Stomach (tissue), 8 donors: ENCODE measurements at regions not wholly inside any gene's neighbourhood (a gene's known extent, or its start where the extent isn't known, plus 50 kb on each side); places are given as distances from the start of the nearest gene placed in this dataset.

Experiments
- DNase-seq, 2 donors: peaks; one replicate each; pipeline versions ENCODE4 v3.0.0 to v3.0.0-alpha.2; 2013 to 2019
- H3K27ac ChIP-seq, 5 donors: fragments of 200-600 bp in 4 of 5; sonication (generic) in 4 of 5; one replicate each; pipeline ENCODE4 v1.5.1; 2013 to 2019; ENCODE audit warnings: mild to moderate bottlenecking in 1 of 5, moderate library complexity in 1 of 5
- H3K27me3 ChIP-seq, 3 donors: fragments of 200-600 bp; sonication (generic); one replicate each; pipeline ENCODE4 v1.5.1; 2017 to 2019; ENCODE audit warnings: mixed run types in 1 of 3
- H3K36me3 ChIP-seq, 4 donors: fragments of 200-600 bp; sonication (generic); 1 replicate in 3 of 4; 2 replicates in 1 of 4; pipeline ENCODE4 v1.5.1; 2016 to 2019
- H3K4me1 ChIP-seq, 4 donors: fragments of 200-600 bp; sonication (generic); one replicate each; pipeline ENCODE4 v1.5.1; 2016 to 2019
- H3K4me3 ChIP-seq, 4 donors: fragments of 200-600 bp; sonication (generic) in 3 of 4; one replicate each; pipeline ENCODE4 v1.5.1; 2016 to 2019; ENCODE audit warnings: mild to moderate bottlenecking in 1 of 4
- H3K9me3 ChIP-seq, 4 donors: fragments of 200-600 bp; sonication (generic); one replicate each; pipeline ENCODE4 v1.5.1; 2016 to 2019
- CTCF ChIP-seq, 7 experiments: fragments of 450-650 bp in 4 of 7; fragments of 200-600 bp in 3 of 7; sonication (generic) in 3 of 7; IDR thresholded peaks; one replicate each; pipeline ENCODE4 v1.5.1; 2016 to 2019; ENCODE audit warnings: antibody characterized with exemption in 7 of 7, control low read depth in 2 of 7, mild to moderate bottlenecking in 1 of 7
- EP300 ChIP-seq: sonication (generic); formaldehyde crosslinking; IDR thresholded peaks from one replicate; pipeline ENCODE4 v1.6.1; 2017; ENCODE audit warnings: antibody characterized with exemption
- POLR2A ChIP-seq, 4 donors: fragments of 450-650 bp; IDR thresholded peaks; one replicate each; pipeline ENCODE4 v1.6.1; 2016; ENCODE audit warnings: antibody characterized with exemption in 4 of 4, control low read depth in 2 of 4, mild to moderate bottlenecking in 1 of 4, moderate library complexity in 1 of 4
- POLR2AphosphoS5 ChIP-seq, 3 donors: sonication (generic); formaldehyde crosslinking; IDR thresholded peaks; one replicate each; pipeline ENCODE4 v1.6.1; 2016; ENCODE audit warnings: antibody characterized with exemption in 3 of 3
- WGBS, 5 donors: extraction: QIAGEN DNeasy Blood & Tissue Kit in 3 of 5; methylation state at CpG; one replicate each; pipeline versions ENCODE4 v1.1.5 to v1.1.7; 2013 to 2018; 5-methylcytosine and 5-hydroxymethylcytosine counted together
- intact Hi-C: fragments of 100-400 bp; cut with DNase I; formaldehyde crosslinking; loops from one replicate; pipeline ENCODE4 v1.15.1; 2023; ENCODE audit warnings: low total_unique reads
- donor health status: healthy with polysubstance abuse.
- donor health status: Bipolar disorder and iron deficiency.
- donor health status: healthy.

GRCh38 chr7:148939128-148939755 is 55.2 kb upstream of the EZH2 start:
- no peaks in the 10 kb centered on the region for H3K27me3 ChIP-seq
- DNase-seq, result no peak
- 93 to 100% (median 96%) methylated on average over 1 of the region's 1 CpG for WGBS, 5 donors
- H3K9me3 ChIP-seq, result no peaks in the 10 kb centered on the region
- intact Hi-C loops, result no loop called here
- no peak overlapping the region for H3K27ac ChIP-seq
- H3K36me3 ChIP-seq, result no peaks in the 10 kb centered on the region
- peaks cover 0 to 21% (median 13%) of the 10 kb centered on the region in 4 donors for H3K4me1 ChIP-seq
- TF ChIP-seq EP300 (no peak), POLR2AphosphoS5 (IDR thresholded peaks at IDR 0.05) (no peak), CTCF (IDR thresholded peaks at IDR 0.05) (no peak), POLR2A (IDR thresholded peaks at IDR 0.05) (no peak)
- H3K4me3 ChIP-seq, result no peak overlapping the region

DNA sequence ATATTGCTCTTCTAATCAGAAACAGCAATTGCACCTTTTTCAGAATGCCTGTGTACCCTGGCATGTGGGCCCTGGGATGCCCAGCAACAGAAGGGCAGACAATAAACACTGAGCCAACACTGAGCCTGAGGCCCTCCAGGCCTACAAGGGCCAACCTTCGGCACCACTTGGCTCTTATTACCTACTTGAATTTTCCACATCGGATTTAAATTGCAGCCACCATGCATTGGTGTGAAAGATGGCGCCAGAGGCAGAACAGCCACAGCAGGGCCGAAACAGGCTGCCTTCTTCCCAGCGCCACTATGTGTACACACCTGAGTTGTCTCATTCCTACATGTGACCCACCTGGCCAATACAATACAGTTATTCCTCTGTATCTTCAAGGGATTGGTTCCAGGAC is 51.4 kb upstream of the EZH2 start:
- H3K36me3 ChIP-seq, result no peaks in the 10 kb centered on the region
- no peak overlapping the region for H3K4me3 ChIP-seq
- no peak for DNase-seq
- H3K4me1 ChIP-seq, result peaks cover 0 to 8% (median 5%) of the 10 kb centered on the region in 4 donors
- no peak for TF ChIP-seq CTCF (IDR thresholded peaks at IDR 0.05)
- no peak for TF ChIP-seq POLR2AphosphoS5 (IDR thresholded peaks at IDR 0.05)
- TF ChIP-seq EP300, result no peak
- no peak for TF ChIP-seq POLR2A (IDR thresholded peaks at IDR 0.05)
- WGBS, 5 donors, result 96 to 99% (median 97%) methylated on average over 5 of the region's 5 CpGs
- intact Hi-C loops, result no loop called here
- H3K27ac ChIP-seq, result no peak overlapping the region
- H3K9me3 ChIP-seq, result no peaks in the 10 kb centered on the region
- no peaks in the 10 kb centered on the region for H3K27me3 ChIP-seq
